ENCODE measurements at regions not wholly inside any gene's neighbourhood (a gene's known extent, or its start where the extent isn't known, plus 50 kb on each side); places are given as distances from the start of the nearest gene placed in this dataset.

- TF ChIP-seq CTCF (IDR thresholded peaks at IDR 0.05 in 8 of 11, conservative IDR thresholded peaks at IDR 0.05 in 3 of 11) (no peak), POLR2A (IDR thresholded peaks at IDR 0.05) (no peak), POLR2AphosphoS5 (IDR thresholded peaks at IDR 0.05) (no peak)
These were observed 147.2 kb upstream of the EPB41L4A start for GRCh38 chr5:112566251-112566650.

Data from spleen (tissue), 7 donors.